ENCODE measurements at regions not wholly inside any gene's neighbourhood (a gene's known extent, or its start where the extent isn't known, plus 50 kb on each side); places are given as distances from the start of the nearest gene placed in this dataset.
"Not testable (repeated sequence)": the region's sequence is repeated elsewhere in the genome, so short reads cannot be mapped to it uniquely, and the experiment has no call there.

DNA sequence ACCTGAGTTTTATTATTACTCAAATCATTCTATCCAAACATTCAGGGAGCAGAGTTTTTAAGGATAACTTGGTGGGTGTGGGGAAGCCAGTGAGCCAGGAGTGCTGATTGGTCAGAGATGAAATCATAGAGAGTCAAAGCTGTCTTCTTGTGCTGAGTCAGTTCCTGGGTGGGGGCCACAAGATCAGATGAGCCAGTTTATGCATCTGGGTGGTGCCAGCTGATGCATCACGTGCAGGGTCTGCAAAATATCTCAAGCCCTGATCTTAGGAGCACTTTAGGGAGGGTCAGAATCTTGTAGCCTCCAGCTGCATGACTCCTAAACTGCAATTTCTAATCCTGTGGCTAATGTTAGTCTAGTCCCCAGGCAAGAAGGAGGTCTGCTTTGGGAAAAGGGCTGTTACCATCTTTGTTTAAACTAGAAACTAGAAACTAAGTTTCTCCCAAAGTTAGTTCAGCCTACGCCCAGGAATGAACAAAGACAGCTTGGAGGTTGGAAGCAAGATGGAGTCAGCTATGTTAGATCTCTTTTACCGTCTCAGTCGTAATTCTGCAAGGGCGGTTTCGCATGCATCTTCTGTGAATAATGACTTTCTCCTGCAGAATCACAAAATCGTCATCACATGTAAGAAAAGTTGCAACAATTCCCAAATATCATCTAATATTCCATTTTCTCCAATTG, 97.5 kb downstream of the ZNF664 start:
- H3K4me3 ChIP-seq (ENCODE audit: low read depth, low read length); in situ Hi-C loops (cut with HindIII; ENCODE audit: low sequenced_read_pairs); DNase-seq (ENCODE audit: low read depth, low spot score): not testable (repeated sequence)

DNA sequence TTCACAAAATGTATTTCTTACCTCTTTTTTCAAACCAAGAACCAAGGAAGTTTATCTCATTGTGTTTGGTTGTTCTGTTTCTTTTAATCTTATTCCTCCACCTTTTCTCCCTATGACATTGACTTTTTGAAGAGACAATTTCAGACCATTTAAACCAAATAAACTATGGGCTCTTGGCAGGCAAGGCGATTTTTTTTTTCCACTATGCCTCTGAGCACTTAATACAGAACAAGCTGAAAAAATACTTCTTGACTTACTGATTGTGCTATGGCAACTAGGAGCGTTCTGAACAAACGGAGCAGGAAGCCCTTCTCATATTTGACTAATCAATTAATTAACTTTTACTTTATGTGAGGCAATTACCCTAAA, 98.0 kb downstream of the ZNF664 start:
- DNase-seq (ENCODE audit: low read depth, low spot score): no peak
- in situ Hi-C loops (cut with HindIII; ENCODE audit: low sequenced_read_pairs): no loop called here
- TF ChIP-seq, protein P1, sequence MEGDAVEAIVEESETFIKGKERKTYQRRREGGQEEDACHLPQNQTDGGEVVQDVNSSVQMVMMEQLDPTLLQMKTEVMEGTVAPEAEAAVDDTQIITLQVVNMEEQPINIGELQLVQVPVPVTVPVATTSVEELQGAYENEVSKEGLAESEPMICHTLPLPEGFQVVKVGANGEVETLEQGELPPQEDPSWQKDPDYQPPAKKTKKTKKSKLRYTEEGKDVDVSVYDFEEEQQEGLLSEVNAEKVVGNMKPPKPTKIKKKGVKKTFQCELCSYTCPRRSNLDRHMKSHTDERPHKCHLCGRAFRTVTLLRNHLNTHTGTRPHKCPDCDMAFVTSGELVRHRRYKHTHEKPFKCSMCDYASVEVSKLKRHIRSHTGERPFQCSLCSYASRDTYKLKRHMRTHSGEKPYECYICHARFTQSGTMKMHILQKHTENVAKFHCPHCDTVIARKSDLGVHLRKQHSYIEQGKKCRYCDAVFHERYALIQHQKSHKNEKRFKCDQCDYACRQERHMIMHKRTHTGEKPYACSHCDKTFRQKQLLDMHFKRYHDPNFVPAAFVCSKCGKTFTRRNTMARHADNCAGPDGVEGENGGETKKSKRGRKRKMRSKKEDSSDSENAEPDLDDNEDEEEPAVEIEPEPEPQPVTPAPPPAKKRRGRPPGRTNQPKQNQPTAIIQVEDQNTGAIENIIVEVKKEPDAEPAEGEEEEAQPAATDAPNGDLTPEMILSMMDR (IDR thresholded peaks at IDR 0.05; ENCODE audit: low read depth, low read length): no peak
- no peak overlapping the region for H3K4me3 ChIP-seq (ENCODE audit: low read depth, low read length)

DNA sequence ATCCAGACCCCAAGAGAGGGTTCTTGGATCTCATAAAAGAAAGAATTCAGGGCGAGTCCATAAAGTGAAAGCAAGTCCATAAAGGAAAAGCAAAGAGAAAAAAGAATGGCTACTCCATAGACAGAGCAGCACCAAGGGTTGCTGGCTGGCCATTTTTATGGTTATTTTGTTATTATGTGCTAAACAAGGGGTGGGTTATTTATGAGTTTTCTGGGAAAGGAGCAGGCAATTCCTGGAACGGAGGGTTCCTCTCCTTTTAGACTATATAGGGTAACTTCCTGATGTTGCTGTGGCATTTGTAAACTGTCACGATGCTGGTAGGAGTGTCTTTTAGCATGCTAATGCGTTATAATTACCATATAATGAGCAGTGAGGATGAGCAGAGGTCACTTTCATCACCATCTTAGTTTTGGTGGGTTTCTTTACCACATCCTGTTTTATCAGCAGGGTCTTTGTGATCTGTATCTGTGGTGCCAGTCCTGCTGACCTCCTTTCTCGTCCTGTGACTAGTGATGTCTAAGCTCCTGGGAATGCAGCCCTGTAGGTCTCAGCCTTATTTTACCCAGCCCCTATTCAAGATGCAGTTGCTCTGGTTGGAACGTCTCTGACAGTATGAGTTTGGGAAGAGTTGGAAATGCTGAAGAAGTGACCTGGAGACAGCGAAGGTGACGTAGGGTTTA, 100.5 kb downstream of the ZNF664 start:
- H3K4me3 ChIP-seq (ENCODE audit: low read depth, low read length): no peak overlapping the region
- no peak for DNase-seq (ENCODE audit: low read depth, low spot score)
- TF ChIP-seq, protein P1 (IDR thresholded peaks at IDR 0.05; ENCODE audit: low read depth, low read length): no peak
- in situ Hi-C loops (cut with HindIII; ENCODE audit: low sequenced_read_pairs): no loop called here

DNA sequence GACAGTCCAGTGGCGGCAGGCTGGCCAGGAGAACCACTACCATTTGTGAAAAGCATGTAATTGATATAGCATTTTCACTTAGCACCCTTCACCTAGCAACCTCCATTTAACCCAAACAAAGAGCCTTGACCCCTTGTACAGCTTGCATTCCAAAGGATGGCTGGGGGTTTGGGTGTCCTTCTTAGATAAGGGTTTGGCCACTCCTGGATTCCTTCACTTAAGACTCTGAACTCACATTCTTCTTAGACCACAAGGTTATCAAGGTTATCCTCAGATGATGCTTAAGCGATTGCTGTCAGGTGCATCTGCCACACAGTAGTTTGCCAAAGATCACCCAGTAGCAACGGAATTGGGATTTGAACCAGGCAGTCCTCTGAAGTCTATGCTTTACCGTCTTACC, 102.8 kb downstream of the ZNF664 start:
- in situ Hi-C loops (cut with HindIII; ENCODE audit: low sequenced_read_pairs): no loop called here
- H3K4me3 ChIP-seq (ENCODE audit: low read depth, low read length): no peak overlapping the region
- TF ChIP-seq, protein P1 (IDR thresholded peaks at IDR 0.05; ENCODE audit: low read depth, low read length): no peak
- DNase-seq (ENCODE audit: low read depth, low spot score): no peak

DNA sequence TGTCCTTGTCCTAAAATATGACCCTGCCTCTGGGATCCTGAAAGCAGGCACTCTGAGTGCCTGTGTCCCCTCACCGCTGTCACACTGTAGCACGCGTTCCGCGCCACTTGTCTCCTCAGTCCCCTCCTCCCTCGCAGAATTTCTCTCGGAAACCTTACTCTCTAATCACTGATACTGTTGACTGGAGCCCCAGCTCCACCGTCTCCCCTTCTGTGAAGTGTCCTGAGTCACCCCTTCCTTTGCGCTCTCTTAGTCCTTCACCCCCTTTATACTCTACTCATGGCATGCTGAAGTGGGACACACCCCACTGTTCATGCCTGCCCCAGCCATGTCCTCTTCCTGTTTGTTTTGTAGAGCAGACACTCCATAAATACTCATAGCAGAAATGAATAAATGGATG, 104.7 kb downstream of the ZNF664 start:
- in situ Hi-C loops (cut with HindIII; ENCODE audit: low sequenced_read_pairs): no loop called here
- H3K4me3 ChIP-seq (ENCODE audit: low read depth, low read length): no peak overlapping the region

DNA sequence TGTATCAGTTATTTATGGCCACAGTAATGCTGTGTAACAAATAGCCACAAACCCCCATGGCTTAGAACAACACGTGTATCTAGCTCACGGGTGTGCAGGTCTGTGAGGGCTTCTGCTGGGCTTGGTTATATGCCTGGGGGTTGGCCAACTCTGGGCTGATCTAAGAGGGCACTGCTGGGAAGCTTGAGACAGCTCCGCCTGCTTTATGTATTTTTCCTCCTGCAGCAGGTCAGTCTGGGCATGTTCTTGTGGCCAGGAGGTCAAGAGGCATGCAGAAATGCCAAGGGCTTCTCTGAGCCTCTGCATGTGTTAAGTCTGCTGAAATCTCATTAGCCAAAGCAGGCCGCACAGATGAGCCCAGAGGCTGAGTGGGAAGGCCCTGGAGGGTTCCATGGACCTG, 105.8 kb downstream of the ZNF664 start:
- in situ Hi-C loops (cut with HindIII; ENCODE audit: low sequenced_read_pairs): no loop called here
- no peak overlapping the region for H3K4me3 ChIP-seq (ENCODE audit: low read depth, low read length)
- DNase-seq (ENCODE audit: low read depth, low spot score): no peak
- TF ChIP-seq, protein P1 (IDR thresholded peaks at IDR 0.05; ENCODE audit: low read depth, low read length): no peak

More for the DNA sequence above, 104.7 kb downstream of the ZNF664 start:
- DNase-seq (ENCODE audit: low read depth, low spot score): no peak
- TF ChIP-seq, protein P1 (IDR thresholded peaks at IDR 0.05; ENCODE audit: low read depth, low read length): no peak

DNA sequence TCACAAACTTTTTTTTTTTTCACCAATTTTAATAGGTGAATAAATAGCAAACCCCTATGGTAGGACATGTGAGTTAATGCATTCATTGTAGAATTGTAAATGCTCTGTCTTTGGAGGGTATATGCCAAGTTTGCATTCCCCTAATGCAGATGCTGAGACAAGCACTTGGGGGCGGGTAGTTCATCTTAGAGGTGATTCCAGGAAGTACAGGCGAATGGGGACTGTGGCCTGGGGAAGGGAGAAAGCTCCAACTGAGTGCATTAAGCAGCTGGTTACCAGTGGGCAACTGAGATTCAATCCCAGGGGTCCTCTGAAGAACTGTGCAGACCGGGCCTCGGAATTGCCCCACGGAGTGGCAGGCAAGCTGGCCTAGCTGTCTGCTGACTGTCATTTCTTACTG, 107.6 kb downstream of the ZNF664 start:
- no peak for DNase-seq (ENCODE audit: low read depth, low spot score)
- H3K4me3 ChIP-seq (ENCODE audit: low read depth, low read length): no peak overlapping the region
- in situ Hi-C loops (cut with HindIII; ENCODE audit: low sequenced_read_pairs): no loop called here
- TF ChIP-seq, protein P1 (IDR thresholded peaks at IDR 0.05; ENCODE audit: low read depth, low read length): no peak
